ENCODE measurements at regions not wholly inside any gene's neighbourhood (a gene's known extent, or its start where the extent isn't known, plus 50 kb on each side); places are given as distances from the start of the nearest gene placed in this dataset.

GRCh38 chr1:168903237-168903830, 174.3 kb upstream of the DPT start:
- TF ChIP-seq POLR2A (IDR thresholded peaks at IDR 0.05) (no peak), CTCF (IDR thresholded peaks at IDR 0.05) (no peak)

Measured in right lobe of liver (tissue), 4 donors.